ENCODE measurements at regions not wholly inside any gene's neighbourhood (a gene's known extent, or its start where the extent isn't known, plus 50 kb on each side); places are given as distances from the start of the nearest gene placed in this dataset.

DNA sequence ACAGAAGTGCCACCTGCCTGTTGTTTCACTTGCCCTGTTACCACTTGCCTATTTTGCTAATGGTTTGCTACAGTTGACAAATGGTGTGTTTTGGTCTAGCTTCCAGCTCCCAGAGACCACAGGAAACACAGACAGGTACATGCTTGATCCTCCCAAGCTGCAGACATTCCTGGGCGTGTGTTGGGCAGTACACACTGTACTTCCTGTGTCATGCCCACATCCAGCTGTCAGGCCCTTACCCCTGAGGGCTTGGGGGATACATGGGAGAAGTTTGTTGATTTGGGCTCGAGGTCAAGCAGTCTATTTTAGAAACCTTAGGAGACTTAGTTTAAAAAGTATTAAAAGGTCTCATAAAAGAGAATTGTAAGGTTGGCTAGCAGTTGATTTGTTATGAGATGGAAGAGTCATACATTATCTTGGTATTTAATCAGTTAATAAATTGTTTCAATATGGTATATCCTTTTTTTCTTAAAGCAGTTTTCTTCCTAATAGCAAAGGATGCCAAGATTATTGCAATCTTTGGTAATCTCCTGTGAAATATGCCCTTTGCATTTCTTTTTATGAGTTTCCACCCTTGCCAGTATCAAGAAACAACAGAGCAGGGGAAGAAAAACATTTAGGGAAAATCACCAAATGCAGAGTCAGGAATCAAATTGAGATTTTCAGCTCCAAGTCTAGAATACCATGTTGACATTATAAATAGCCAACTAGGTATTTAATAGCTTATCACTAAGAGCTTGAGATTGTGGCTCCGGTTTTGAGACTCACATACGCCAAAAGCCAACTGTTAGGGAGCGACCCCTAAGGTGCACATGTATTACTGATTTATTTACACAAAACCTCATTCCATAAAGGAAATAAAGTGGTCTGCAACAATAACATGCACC lies 52.3 kb upstream of the CD180 start:
- no peak for TF ChIP-seq CTCF (IDR thresholded peaks at IDR 0.05; ENCODE audit: low read depth, low read length)

DNA sequence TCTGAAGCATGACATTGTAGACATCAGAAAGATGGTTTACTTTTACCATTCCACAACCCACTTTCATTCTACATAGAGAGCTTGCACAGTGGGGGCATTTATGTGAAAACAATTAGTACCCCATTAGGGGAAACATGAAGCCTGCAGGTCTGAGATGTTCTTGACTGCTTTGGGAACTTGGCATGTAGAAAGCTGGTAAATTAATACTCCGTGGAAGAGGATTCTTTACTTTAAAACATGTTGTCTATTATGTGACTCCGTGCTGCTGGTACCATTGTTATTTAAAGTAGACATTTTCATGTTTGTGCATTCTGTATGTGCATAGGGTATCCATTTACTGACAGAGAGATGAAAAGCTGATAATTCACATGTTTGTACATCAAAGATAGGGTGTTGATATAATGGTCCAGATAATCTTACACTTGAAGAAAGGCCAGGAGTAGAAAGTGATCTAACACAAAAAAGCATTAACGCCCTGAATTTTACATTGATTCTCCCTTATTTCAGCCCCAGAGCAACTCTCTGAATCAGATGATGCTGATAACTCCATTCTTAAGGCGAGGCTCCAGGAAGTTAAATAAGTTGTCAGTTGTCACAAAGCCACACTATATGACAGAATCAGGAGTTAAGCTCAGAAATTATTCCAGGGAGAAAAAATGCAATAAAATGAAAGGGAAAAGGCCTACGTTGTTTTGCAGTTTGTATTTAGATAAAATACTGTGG lies 50.1 kb upstream of the CD180 start:
- TF ChIP-seq CTCF (IDR thresholded peaks at IDR 0.05; ENCODE audit: low read depth, low read length): no peak
- no peak for DNase-seq (ENCODE audit: extremely low read depth, low read depth)

More for the DNA sequence above, 52.3 kb upstream of the CD180 start:
- DNase-seq (ENCODE audit: extremely low read depth, low read depth): peak; percentile 15

Data from AG09319 (cell line).